ENCODE measurements at regions not wholly inside any gene's neighbourhood (a gene's known extent, or its start where the extent isn't known, plus 50 kb on each side); places are given as distances from the start of the nearest gene placed in this dataset.
"Not testable (repeated sequence)": the region's sequence is repeated elsewhere in the genome, so short reads cannot be mapped to it uniquely, and the experiment has no call there.

DNA sequence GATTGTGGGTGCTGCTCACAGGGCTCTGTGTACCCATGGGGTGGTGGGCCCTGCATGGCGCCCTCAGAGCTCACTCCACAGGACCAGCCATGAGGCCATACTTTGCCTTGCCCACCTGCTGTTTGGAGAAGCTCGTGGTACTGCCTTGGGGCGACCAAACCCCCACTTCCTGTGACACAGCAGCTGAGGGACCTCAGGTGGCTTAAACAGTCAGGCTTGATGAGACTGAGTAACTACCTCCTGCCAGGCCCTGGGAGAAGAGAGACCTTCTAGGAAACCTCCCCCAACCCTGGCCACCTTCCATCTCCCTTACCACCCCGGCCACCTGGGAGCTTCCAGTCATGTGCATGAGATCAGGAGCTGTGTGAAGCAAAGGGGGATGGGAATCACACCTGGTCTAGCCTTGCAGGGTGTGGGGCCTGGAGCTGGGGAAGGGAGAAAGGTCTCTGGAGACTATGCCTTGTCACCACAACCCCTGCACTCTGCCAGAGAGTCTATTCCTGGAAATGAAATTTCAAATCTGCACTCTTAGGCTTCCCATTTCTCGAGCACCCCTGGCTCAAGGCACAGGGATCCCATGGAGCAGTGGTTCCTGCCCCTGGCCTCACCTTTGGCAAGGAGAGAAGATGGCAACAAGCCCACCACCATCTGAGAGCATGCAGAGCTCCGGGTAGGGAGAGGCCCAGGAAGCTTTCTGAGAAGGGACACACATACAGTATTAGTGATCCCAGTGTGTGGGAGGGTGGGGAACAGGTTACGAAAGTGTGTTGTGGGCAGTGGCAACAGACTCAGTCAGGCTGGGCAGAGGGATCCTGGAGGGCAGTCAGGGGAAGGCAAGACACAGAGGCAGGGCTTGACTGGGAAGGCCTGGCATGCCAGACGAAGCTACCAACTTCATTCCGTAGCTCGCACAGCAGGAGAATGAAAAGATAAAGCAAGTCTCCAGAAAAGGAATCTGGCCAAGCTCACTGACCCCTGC is 125.0 kb downstream of the URI1 start:
- in situ Hi-C loops (cut with HindIII; ENCODE audit: low pct_unique_long_range_greater_than_20kb, low sequenced_read_pairs) = no loop called here
- no peak for TF ChIP-seq JUND (IDR thresholded peaks at IDR 0.05; ENCODE audit: low read depth)
- no peak for DNase-seq (ENCODE audit: low read depth in 1 of 2, low spot score in 1 of 2)

DNA sequence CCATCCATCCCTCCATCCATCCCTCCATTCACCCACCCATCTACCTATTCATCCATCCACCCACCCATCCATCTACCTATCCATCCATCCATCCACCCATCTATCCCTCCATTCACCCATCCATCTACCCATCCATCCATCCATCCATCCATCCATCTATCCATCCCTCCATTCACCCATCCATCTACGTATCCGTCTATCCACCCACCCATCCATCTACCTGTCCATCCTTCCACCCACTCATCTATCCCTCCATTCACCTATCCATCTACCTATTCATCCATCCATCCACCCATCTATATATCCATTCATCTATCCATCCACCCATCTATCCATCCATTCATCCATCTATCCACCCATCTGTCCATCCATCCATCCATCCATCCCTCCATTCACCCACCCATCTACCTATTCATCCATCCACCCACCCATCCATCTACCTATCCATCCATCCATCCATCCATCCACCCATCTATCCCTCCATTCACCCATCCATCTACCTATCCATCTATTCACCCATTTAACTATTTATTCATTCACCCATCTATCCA is 126.0 kb downstream of the URI1 start:
- in situ Hi-C loops (cut with HindIII; ENCODE audit: low pct_unique_long_range_greater_than_20kb, low sequenced_read_pairs); DNase-seq (ENCODE audit: low read depth in 1 of 2, low spot score in 1 of 2): not testable (repeated sequence)

DNA sequence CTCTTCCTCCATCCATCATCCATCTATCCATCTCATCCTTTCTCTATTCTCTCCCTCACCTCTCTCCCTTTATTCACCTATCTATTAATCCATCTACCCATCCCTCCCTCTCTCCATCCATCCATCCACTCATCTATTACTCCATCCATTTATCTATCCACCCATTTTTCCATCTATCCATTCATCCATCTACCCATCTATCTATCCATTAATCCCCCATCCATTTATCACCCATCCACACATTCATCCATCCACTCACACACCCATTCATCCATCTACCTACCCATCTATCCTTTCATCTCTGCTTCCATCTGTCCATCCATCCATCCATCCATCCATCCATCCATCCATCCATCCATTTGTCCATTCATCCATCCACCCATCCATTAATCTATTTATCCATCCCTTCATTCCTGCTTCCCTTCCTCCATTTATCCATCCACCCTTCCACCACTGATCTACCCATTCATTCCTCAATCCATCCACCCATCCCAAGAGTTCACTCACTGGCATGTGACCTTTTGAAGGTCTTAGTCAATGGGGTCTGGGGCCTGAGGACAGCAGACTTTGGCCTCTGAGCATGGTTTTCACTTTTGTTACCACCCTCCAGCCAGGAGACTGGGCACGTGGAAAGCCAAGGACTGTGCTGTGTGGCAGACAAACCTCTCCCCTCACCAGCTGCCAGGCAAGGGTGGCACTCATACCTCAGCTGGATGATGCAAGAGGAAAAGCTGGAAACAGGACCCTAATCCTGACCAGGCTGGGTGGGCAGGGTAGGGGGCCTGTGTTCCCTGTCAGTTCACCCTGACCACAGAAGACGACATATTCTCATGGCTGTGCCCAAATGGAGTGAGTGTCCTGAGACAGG is 126.7 kb downstream of the URI1 start:
- in situ Hi-C loops (cut with HindIII; ENCODE audit: low pct_unique_long_range_greater_than_20kb, low sequenced_read_pairs) = no loop called here
- TF ChIP-seq JUND (IDR thresholded peaks at IDR 0.05; ENCODE audit: low read depth) = no peak

DNA sequence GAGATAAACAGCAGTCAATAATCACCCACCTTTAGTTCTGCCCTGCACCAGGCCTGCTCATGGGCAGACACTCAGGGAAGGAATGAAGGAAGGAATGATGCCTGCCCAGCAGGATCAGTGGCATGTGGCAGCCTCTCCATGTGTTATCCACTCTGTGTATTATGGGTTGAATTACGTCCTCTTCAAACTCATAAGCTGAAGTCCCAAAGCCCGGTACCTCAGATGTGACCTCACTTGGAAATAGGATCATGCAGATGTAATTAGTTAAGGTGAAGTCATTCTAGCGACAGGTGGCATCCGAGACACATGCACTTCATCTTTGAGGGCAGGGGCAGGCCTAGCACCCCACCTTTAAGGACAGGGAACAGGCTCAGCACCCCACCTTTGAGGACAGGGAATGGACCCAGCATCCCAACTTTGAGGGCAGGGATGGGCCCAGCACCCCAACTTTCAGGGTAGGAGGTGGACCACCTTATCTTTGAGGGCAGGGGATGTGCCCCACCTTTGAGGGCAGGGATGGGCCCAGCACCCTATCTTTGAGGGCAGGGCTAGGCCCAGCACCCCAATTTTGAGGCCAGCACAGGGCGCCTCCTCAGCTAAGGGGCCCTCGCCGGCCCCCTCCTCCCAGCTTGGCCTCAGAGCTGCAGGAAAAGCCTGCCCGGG is 127.6 kb downstream of the URI1 start:
- in situ Hi-C loops (cut with HindIII; ENCODE audit: low pct_unique_long_range_greater_than_20kb, low sequenced_read_pairs) = no loop called here
- DNase-seq (ENCODE audit: low read depth in 1 of 2, low spot score in 1 of 2) = no peak
- TF ChIP-seq JUND (IDR thresholded peaks at IDR 0.05; ENCODE audit: low read depth) = no peak

More for the DNA sequence above, 126.7 kb downstream of the URI1 start:
- no peak for DNase-seq (ENCODE audit: low read depth in 1 of 2, low spot score in 1 of 2)

DNA sequence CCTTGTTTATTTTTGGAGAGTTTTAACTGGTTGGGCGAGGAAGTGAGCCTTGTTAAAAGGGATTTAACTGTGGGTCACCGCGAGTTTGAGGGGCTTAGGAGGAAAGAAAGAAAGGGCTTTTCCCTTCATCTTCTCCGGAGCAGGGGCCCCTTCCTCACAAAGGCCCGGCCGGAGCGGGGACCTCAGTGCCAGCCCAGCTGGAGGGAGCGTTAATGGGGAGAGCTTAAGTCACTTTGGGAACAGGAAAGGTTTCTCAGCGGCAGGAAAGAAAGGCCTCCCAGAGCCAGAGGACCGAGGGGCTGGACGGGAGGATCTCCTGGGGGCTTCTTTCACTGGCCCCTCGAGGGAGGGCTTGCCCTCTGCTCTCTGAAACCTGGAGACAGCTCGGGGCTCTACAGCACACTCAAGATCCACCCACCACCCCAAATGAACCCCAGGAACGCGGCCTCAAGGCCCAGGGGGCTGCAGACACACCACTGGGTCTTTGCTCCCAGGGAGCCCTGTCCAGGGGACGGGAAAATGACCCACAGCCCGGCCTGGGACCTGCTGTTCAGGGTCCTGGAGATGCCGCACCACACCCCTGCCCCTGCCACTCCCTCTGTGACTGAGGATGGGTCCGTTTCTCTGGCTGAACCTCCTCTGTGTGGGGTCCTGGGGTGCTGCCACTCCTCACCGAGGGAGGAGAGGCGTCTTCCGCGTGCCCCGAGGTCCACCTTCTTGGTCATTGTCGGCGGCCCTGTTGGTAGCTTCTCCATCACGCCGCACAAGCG is 128.3 kb downstream of the URI1 start:
- no peak for TF ChIP-seq JUND (IDR thresholded peaks at IDR 0.05; ENCODE audit: low read depth)
- DNase-seq (ENCODE audit: low read depth in 1 of 2, low spot score in 1 of 2) = no peak
- in situ Hi-C loops (cut with HindIII; ENCODE audit: low pct_unique_long_range_greater_than_20kb, low sequenced_read_pairs) = no loop called here

DNA sequence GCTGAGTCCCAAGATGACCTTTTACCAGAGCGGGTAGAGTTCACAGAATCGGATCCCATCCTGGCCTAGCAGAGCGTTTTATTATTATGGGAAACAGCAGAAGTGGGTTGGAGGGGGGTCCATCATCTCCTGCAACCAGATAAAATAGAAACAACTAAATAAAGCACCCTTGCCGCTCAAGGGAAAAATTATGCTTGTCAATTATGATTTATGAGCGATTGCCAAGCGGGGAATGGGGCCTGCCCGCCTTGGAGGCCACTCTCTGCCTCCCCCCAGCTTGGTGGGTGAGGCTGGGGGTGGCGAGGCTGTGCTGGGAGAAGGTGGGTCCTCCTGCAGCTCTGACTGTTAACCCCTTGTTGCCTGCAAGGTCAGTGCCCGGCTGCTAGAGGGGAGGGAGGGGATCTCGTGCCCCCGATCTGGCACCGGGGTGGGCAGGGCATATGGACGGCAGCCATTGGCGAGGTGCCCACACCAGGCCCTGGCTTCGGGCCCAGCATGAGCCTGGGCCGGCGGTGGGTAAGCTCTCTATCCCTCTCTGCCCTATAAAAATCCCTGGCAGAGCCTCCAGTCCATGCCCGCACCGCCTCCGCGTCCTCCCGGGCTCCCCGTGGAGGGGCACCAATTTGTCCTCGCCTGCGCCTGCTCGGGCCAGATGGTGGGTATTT is 129.1 kb downstream of the URI1 start:
- TF ChIP-seq JUND (IDR thresholded peaks at IDR 0.05; ENCODE audit: low read depth) = no peak
- in situ Hi-C loops (cut with HindIII; ENCODE audit: low pct_unique_long_range_greater_than_20kb, low sequenced_read_pairs) = no loop called here

DNA sequence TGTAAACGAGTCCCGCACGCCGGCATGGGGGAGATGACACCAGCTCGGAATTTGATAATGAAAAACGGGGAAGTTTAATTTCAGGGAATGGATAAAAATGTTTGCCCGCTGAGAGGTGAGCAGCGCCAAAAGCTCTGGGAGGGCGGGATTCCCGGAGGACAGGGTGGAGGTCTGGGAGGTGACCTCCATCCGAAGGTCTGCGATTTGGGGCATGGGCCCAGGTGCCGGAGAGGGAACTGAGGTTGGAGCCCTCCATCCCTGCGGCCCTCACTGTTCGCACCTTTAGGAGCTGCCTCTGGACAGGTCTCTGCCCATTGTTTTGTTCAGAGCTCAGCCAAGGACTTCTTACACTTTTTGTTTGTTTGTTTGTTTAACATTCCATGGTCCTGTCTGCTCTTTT is 129.8 kb downstream of the URI1 start:
- no peak for TF ChIP-seq JUND (IDR thresholded peaks at IDR 0.05; ENCODE audit: low read depth)
- in situ Hi-C loops (cut with HindIII; ENCODE audit: low pct_unique_long_range_greater_than_20kb, low sequenced_read_pairs) = no loop called here
- no peak for DNase-seq (ENCODE audit: low read depth in 1 of 2, low spot score in 1 of 2)

More for the DNA sequence above, 129.1 kb downstream of the URI1 start:
- no peak for DNase-seq (ENCODE audit: low read depth in 1 of 2, low spot score in 1 of 2)

DNA sequence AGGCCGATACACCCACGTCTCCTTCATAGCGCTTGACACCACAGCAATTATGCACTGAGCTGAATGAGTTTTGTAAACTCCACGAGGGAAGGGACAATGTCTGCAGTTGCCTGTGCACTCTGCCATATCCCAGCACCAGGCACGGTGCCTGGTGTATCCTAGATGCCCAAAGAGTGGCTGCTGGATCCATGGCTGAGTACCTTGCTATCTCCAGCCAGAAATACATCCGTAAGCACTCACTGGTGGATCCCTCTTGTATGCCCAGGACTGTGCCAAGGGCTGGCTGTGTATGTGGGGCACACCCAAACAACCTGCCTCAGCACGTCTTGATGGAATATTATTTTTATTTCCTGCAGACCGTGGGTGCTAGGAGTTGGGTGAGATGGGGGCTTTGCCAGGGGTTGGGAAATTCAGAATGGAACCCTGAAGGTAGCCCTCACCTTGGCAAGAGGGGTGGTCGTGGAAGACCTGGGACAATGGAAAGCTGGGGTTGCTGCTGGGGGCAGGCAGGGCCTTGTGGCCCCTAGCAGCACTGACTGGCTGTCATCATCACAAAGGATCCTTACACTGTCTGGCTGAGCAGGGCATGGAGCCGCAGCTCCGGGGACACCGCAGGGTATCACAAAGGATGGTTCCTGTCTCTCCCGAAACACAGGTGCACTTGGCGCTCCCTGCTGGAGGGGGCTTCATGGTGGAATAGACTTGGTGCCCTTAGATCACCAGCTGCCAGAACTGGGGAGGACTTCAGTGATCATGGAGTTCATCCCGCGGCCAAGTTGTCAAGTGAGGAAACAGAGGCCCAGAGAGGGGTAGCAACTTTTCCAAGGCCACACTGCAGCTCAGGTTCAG is 131.3 kb downstream of the URI1 start:
- TF ChIP-seq JUND (IDR thresholded peaks at IDR 0.05; ENCODE audit: low read depth) = no peak
- in situ Hi-C loops (cut with HindIII; ENCODE audit: low pct_unique_long_range_greater_than_20kb, low sequenced_read_pairs) = no loop called here
- DNase-seq (ENCODE audit: low read depth in 1 of 2, low spot score in 1 of 2) = no peak

DNA sequence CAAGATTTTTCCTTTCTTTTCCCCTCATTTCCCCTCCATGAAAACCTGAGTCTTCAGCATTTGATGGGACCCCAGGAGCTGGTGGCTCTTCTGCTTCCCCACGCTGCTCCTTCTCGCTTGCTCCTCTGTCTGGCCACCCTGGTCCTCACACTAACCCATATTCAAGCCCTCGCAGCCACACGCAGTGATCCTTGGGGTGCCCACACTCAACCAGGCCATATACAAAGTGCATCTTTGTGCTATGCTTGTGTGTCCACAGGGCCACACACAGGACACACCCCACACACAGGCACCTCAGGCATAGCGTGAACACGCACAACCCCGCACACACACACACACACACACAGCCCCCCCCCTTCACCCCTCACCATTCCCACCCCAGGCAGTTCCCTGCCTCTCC is 132.1 kb downstream of the URI1 start:
- TF ChIP-seq JUND (IDR thresholded peaks at IDR 0.05; ENCODE audit: low read depth) = no peak
- in situ Hi-C loops (cut with HindIII; ENCODE audit: low pct_unique_long_range_greater_than_20kb, low sequenced_read_pairs) = no loop called here
- DNase-seq (ENCODE audit: low read depth in 1 of 2, low spot score in 1 of 2) = no peak

Measured in T47D (cell line).